ENCODE measurements at regions not wholly inside any gene's neighbourhood (a gene's known extent, or its start where the extent isn't known, plus 50 kb on each side); places are given as distances from the start of the nearest gene placed in this dataset.

GRCh38 chr16:17777408-17777863 lies 306.7 kb upstream of the XYLT1 start:
- Mint-ChIP-seq H3K27ac (no peak overlapping the region), H3K4me3 (no peak overlapping the region), H3K4me1 (no peaks in the 10 kb centered on the region)

GRCh38 chr16:17776888-17777287 lies 306.1 kb upstream of the XYLT1 start:
- Mint-ChIP-seq H3K36me3 (no peaks in the 10 kb centered on the region), H3K27me3 (peaks cover 23% of the 10 kb centered on the region), H3K4me1 (no peaks in the 10 kb centered on the region), H3K4me3 (no peak overlapping the region), H3K9me3 (peaks cover 5% of the 10 kb centered on the region), H3K27ac (no peak overlapping the region)
- no peak for DNase-seq

More at GRCh38 chr16:17777408-17777863, 306.7 kb upstream of the XYLT1 start:
- DNase-seq: no peak
- no peaks in the 10 kb centered on the region for H3K36me3 Mint-ChIP-seq
- H3K9me3 Mint-ChIP-seq: peaks cover 5% of the 10 kb centered on the region
- H3K27me3 Mint-ChIP-seq: peaks cover 23% of the 10 kb centered on the region

GRCh38 chr16:17776465-17776864 lies 305.7 kb upstream of the XYLT1 start:
- Mint-ChIP-seq H3K9me3 (peaks cover 5% of the 10 kb centered on the region), H3K36me3 (no peaks in the 10 kb centered on the region), H3K4me1 (no peaks in the 10 kb centered on the region)

GRCh38 chr16:17775061-17775460 lies 304.3 kb upstream of the XYLT1 start:
- no peak overlapping the region for H3K4me3 Mint-ChIP-seq
- H3K4me1 Mint-ChIP-seq: no peaks in the 10 kb centered on the region
- peaks cover 23% of the 10 kb centered on the region for H3K27me3 Mint-ChIP-seq
- peaks cover 10% of the 10 kb centered on the region for H3K9me3 Mint-ChIP-seq
- no peaks in the 10 kb centered on the region for H3K36me3 Mint-ChIP-seq
- H3K27ac Mint-ChIP-seq: no peak overlapping the region
- DNase-seq: no peak

More at GRCh38 chr16:17776465-17776864, 305.7 kb upstream of the XYLT1 start:
- no peak for DNase-seq
- Mint-ChIP-seq H3K27me3 (peaks cover 23% of the 10 kb centered on the region), H3K4me3 (no peak overlapping the region), H3K27ac (no peak overlapping the region)

GRCh38 chr16:17773698-17774101 lies 302.9 kb upstream of the XYLT1 start:
- H3K4me1 Mint-ChIP-seq: no peaks in the 10 kb centered on the region
- H3K36me3 Mint-ChIP-seq: no peaks in the 10 kb centered on the region
- no peak overlapping the region for H3K4me3 Mint-ChIP-seq
- H3K9me3 Mint-ChIP-seq: peaks cover 10% of the 10 kb centered on the region
- DNase-seq: no peak
- peaks cover 20% of the 10 kb centered on the region for H3K27me3 Mint-ChIP-seq
- H3K27ac Mint-ChIP-seq: no peak overlapping the region

- H3K4me1 Mint-ChIP-seq: no peaks in the 10 kb centered on the region
- DNase-seq: no peak
- H3K27ac Mint-ChIP-seq: no peak overlapping the region
- no peaks in the 10 kb centered on the region for H3K36me3 Mint-ChIP-seq
- peaks cover 27% of the 10 kb centered on the region for H3K27me3 Mint-ChIP-seq
- peaks cover 6% of the 10 kb centered on the region for H3K9me3 Mint-ChIP-seq
- no peak overlapping the region for H3K4me3 Mint-ChIP-seq
These were observed 299.3 kb upstream of the XYLT1 start for GRCh38 chr16:17770104-17770503.

GRCh38 chr16:17769065-17769464 lies 298.3 kb upstream of the XYLT1 start:
- no peaks in the 10 kb centered on the region for H3K4me1 Mint-ChIP-seq
- H3K27me3 Mint-ChIP-seq: peaks cover 20% of the 10 kb centered on the region
- no peak overlapping the region for H3K4me3 Mint-ChIP-seq
- peaks cover 6% of the 10 kb centered on the region for H3K9me3 Mint-ChIP-seq
- H3K27ac Mint-ChIP-seq: no peak overlapping the region
- H3K36me3 Mint-ChIP-seq: no peaks in the 10 kb centered on the region
- DNase-seq: no peak

- no peak for DNase-seq
- no peak overlapping the region for H3K27ac Mint-ChIP-seq
- H3K4me1 Mint-ChIP-seq: no peaks in the 10 kb centered on the region
- no peaks in the 10 kb centered on the region for H3K36me3 Mint-ChIP-seq
- H3K4me3 Mint-ChIP-seq: no peak overlapping the region
- H3K9me3 Mint-ChIP-seq: peaks cover 6% of the 10 kb centered on the region
- H3K27me3 Mint-ChIP-seq: peaks cover 22% of the 10 kb centered on the region
These were observed 297.5 kb upstream of the XYLT1 start for GRCh38 chr16:17768257-17768656.

- Mint-ChIP-seq H3K36me3 (no peaks in the 10 kb centered on the region), H3K4me3 (no peak overlapping the region), H3K9me3 (peaks cover 6% of the 10 kb centered on the region), H3K27ac (no peak overlapping the region), H3K27me3 (peaks cover 29% of the 10 kb centered on the region), H3K4me1 (no peaks in the 10 kb centered on the region)
- no peak for DNase-seq
These were observed 295.3 kb upstream of the XYLT1 start for GRCh38 chr16:17766012-17766411.

- Mint-ChIP-seq H3K4me1 (no peaks in the 10 kb centered on the region), H3K9me3 (no peaks in the 10 kb centered on the region), H3K4me3 (no peak overlapping the region), H3K27ac (no peak overlapping the region), H3K27me3 (peaks cover 24% of the 10 kb centered on the region), H3K36me3 (no peaks in the 10 kb centered on the region)
- DNase-seq: no peak
These were observed 289.0 kb upstream of the XYLT1 start for GRCh38 chr16:17759451-17760390.

GRCh38 chr16:17757808-17758207 lies 287.0 kb upstream of the XYLT1 start:
- H3K27me3 Mint-ChIP-seq: peaks cover 19% of the 10 kb centered on the region
- no peak overlapping the region for H3K27ac Mint-ChIP-seq
- no peaks in the 10 kb centered on the region for H3K9me3 Mint-ChIP-seq
- H3K4me1 Mint-ChIP-seq: no peaks in the 10 kb centered on the region
- no peak for DNase-seq
- no peak overlapping the region for H3K4me3 Mint-ChIP-seq
- H3K36me3 Mint-ChIP-seq: no peaks in the 10 kb centered on the region

GRCh38 chr16:17755158-17755557 lies 284.4 kb upstream of the XYLT1 start:
- Mint-ChIP-seq H3K27me3 (peaks cover 12% of the 10 kb centered on the region), H3K27ac (no peak overlapping the region), H3K4me3 (no peak overlapping the region), H3K36me3 (no peaks in the 10 kb centered on the region), H3K9me3 (no peaks in the 10 kb centered on the region), H3K4me1 (no peaks in the 10 kb centered on the region)
- no peak for DNase-seq

- peaks cover 4% of the 10 kb centered on the region for H3K27me3 Mint-ChIP-seq
- no peaks in the 10 kb centered on the region for H3K36me3 Mint-ChIP-seq
- peaks cover 4% of the 10 kb centered on the region for H3K9me3 Mint-ChIP-seq
- no peak overlapping the region for H3K4me3 Mint-ChIP-seq
- no peak for DNase-seq
- no peaks in the 10 kb centered on the region for H3K4me1 Mint-ChIP-seq
- H3K27ac Mint-ChIP-seq: no peak overlapping the region
These were observed 282.7 kb upstream of the XYLT1 start for GRCh38 chr16:17753434-17753833.

GRCh38 chr16:17749706-17750105 lies 278.9 kb upstream of the XYLT1 start:
- H3K36me3 Mint-ChIP-seq: no peaks in the 10 kb centered on the region
- H3K4me1 Mint-ChIP-seq: no peaks in the 10 kb centered on the region
- H3K27me3 Mint-ChIP-seq: peaks cover 3% of the 10 kb centered on the region
- DNase-seq: no peak
- H3K4me3 Mint-ChIP-seq: no peak overlapping the region
- peaks cover 4% of the 10 kb centered on the region for H3K9me3 Mint-ChIP-seq
- H3K27ac Mint-ChIP-seq: no peak overlapping the region

GRCh38 chr16:17748044-17748719 lies 277.4 kb upstream of the XYLT1 start:
- H3K27me3 Mint-ChIP-seq: peaks cover 3% of the 10 kb centered on the region
- H3K27ac Mint-ChIP-seq: no peak overlapping the region
- no peak for DNase-seq
- no peak overlapping the region for H3K4me3 Mint-ChIP-seq
- H3K9me3 Mint-ChIP-seq: peaks cover 4% of the 10 kb centered on the region
- no peaks in the 10 kb centered on the region for H3K4me1 Mint-ChIP-seq
- H3K36me3 Mint-ChIP-seq: no peaks in the 10 kb centered on the region
